HEK293 (cell line): ENCODE measurements at regions not wholly inside any gene's neighbourhood (a gene's known extent, or its start where the extent isn't known, plus 50 kb on each side); places are given as distances from the start of the nearest gene placed in this dataset.

ENCODE experiments used
- CTCF ChIA-PET: fragments of 350-600 bp; formaldehyde crosslinking; extraction: SDS; loops from one replicate; lab custom pipeline; 2021; ENCODE audit warnings: antibody characterized with exemption; lab: Yijun Ruan, JAX
- POLR2A ChIA-PET: fragments of 300-600 bp; formaldehyde crosslinking; extraction: SDS; loops from one replicate; lab custom pipeline; 2020; ENCODE audit warnings: antibody characterized with exemption, inconsistent platforms; lab: Yijun Ruan, JAX
- H3K27ac ChIP-seq: fragments of 200-500 bp; sonication (Bioruptor generic); 2 replicates; pipeline ENCODE4 v1.5.1; 2014; ENCODE audit warnings: low read depth, low read length, control low read depth, inconsistent platforms; ENCODE audit errors: extremely low read depth
- H3K36me3 ChIP-seq, 2 experiments: fragments of 200-500 bp in 1 of 2; sonication (Bioruptor generic) in 1 of 2; 1 replicate in 1 of 2; 2 replicates in 1 of 2; pipeline ENCODE4 v1.5.1; 2014 to 2017; ENCODE audit warnings: inconsistent platforms in 2 of 2, low read length in 2 of 2; ENCODE audit not compliant: control insufficient read depth in 2 of 2, insufficient read depth in 1 of 2
- H3K4me1 ChIP-seq: fragments of 200-500 bp; sonication (Bioruptor generic); 2 replicates; pipeline ENCODE4 v1.5.1; 2014; ENCODE audit warnings: mild to moderate bottlenecking, low read length, inconsistent platforms; ENCODE audit not compliant: control insufficient read depth, insufficient read depth
- H3K4me3 ChIP-seq: 2 replicates; pipeline ENCODE4 v1.5.1; 2011; ENCODE audit warnings: low read depth, mild to moderate bottlenecking, control low read depth, low read length, moderate library complexity
- H3K9me3 ChIP-seq: fragments of 200-500 bp; sonication (Bioruptor generic); 2 replicates; pipeline ENCODE4 v1.5.1; 2014; ENCODE audit warnings: low read depth, low read length, inconsistent platforms; ENCODE audit not compliant: control insufficient read depth, insufficient read depth
- KLF16 ChIP-seq: fragments of 450-650 bp; formaldehyde crosslinking; IDR thresholded peaks from 2 replicates; pipeline ENCODE4 v1.5.1; 2017; ENCODE audit warnings: missing biosample characterization, missing genetic modification characterization
- MZF1 ChIP-seq: fragments of 450-650 bp; formaldehyde crosslinking; IDR thresholded peaks from 2 replicates; pipeline ENCODE4 v1.5.1; 2017; ENCODE audit warnings: missing biosample characterization, missing genetic modification characterization, borderline replicate concordance
- REPIN1 ChIP-seq: fragments of 450-650 bp; formaldehyde crosslinking; IDR thresholded peaks from 2 replicates; pipeline ENCODE4 v1.5.1; 2017; ENCODE audit warnings: missing biosample characterization, missing genetic modification characterization, low read depth
- TCF7L2 ChIP-seq: IDR thresholded peaks from 2 replicates; pipeline ENCODE4 v1.6.1; 2011; ENCODE audit warnings: low read depth, mild to moderate bottlenecking, inconsistent platforms, low read length, moderate library complexity, borderline replicate concordance
- TRIM28 ChIP-seq: IDR thresholded peaks from 2 replicates; pipeline ENCODE4 v1.6.1; 2011; ENCODE audit warnings: low read length, control low read depth, borderline replicate concordance
- ZFHX2 ChIP-seq: fragments of 450-650 bp; formaldehyde crosslinking; conservative IDR thresholded peaks from 2 replicates; pipeline ENCODE4 v1.5.1; 2016; ENCODE audit warnings: missing biosample characterization, missing genetic modification characterization
- ZNF138 ChIP-seq: fragments of 450-650 bp; formaldehyde crosslinking; IDR thresholded peaks from 2 replicates; pipeline ENCODE4 v1.5.1; 2016; ENCODE audit warnings: missing biosample characterization, missing genetic modification characterization, borderline replicate concordance
- ZNF202 ChIP-seq: fragments of 450-650 bp; formaldehyde crosslinking; IDR thresholded peaks from 2 replicates; pipeline ENCODE4 v1.5.1; 2016; ENCODE audit warnings: missing biosample characterization, missing genetic modification characterization, borderline replicate concordance
- ZNF423 ChIP-seq: fragments of 450-650 bp; formaldehyde crosslinking; IDR thresholded peaks from 2 replicates; pipeline ENCODE4 v1.5.1; 2016; ENCODE audit warnings: missing biosample characterization, missing genetic modification characterization
- ZNF449 ChIP-seq: fragments of 450-650 bp; formaldehyde crosslinking; IDR thresholded peaks from 2 replicates; pipeline ENCODE4 v1.5.1; 2017; ENCODE audit warnings: missing biosample characterization, mild to moderate bottlenecking, missing genetic modification characterization, moderate library complexity
- ZNF473 ChIP-seq: fragments of 450-650 bp; formaldehyde crosslinking; IDR thresholded peaks from 2 replicates; pipeline ENCODE4 v1.5.1; 2017; ENCODE audit warnings: missing biosample characterization, missing genetic modification characterization
- ZNF510 ChIP-seq: fragments of 450-650 bp; formaldehyde crosslinking; IDR thresholded peaks from 2 replicates; pipeline ENCODE4 v1.5.1; 2018; ENCODE audit warnings: mild to moderate bottlenecking, missing genetic modification characterization, missing biosample characterization; ENCODE audit not compliant: insufficient replicate concordance
- ZNF521 ChIP-seq: fragments of 450-650 bp; formaldehyde crosslinking; IDR thresholded peaks from 2 replicates; pipeline ENCODE4 v1.5.1; 2017; ENCODE audit warnings: missing biosample characterization, mild to moderate bottlenecking, missing genetic modification characterization
- ZNF529 ChIP-seq: fragments of 450-650 bp; formaldehyde crosslinking; IDR thresholded peaks from 2 replicates; pipeline ENCODE4 v1.5.1; 2017; ENCODE audit warnings: missing genetic modification characterization, missing biosample characterization; ENCODE audit not compliant: insufficient replicate concordance
- ZNF571 ChIP-seq: fragments of 450-650 bp; formaldehyde crosslinking; IDR thresholded peaks from 2 replicates; pipeline ENCODE4 v1.5.0; 2017; ENCODE audit warnings: missing biosample characterization, missing genetic modification characterization
- ZNF585B ChIP-seq: fragments of 450-650 bp; formaldehyde crosslinking; IDR thresholded peaks from 2 replicates; pipeline ENCODE4 v1.5.1; 2016; ENCODE audit warnings: missing biosample characterization, missing genetic modification characterization
- ZNF658 ChIP-seq: fragments of 450-650 bp; formaldehyde crosslinking; IDR thresholded peaks from 2 replicates; pipeline ENCODE4; 2016; ENCODE audit warnings: missing biosample characterization, missing genetic modification characterization
- ZNF768 ChIP-seq: fragments of 450-650 bp; formaldehyde crosslinking; IDR thresholded peaks from 2 replicates; pipeline ENCODE4 v1.5.1; 2018; ENCODE audit warnings: missing biosample characterization, mild to moderate bottlenecking, missing genetic modification characterization
- ZNF777 ChIP-seq: fragments of 450-650 bp; formaldehyde crosslinking; IDR thresholded peaks from 2 replicates; pipeline ENCODE4 v1.5.1; 2017; ENCODE audit warnings: missing biosample characterization, missing genetic modification characterization, borderline replicate concordance
- ZNF791 ChIP-seq: fragments of 450-650 bp; formaldehyde crosslinking; IDR thresholded peaks from 2 replicates; pipeline ENCODE4 v1.5.1; 2016; ENCODE audit warnings: missing biosample characterization, missing genetic modification characterization
- ZSCAN30 ChIP-seq: fragments of 450-650 bp; IDR thresholded peaks from 2 replicates; pipeline ENCODE4 v1.5.1; 2018; ENCODE audit warnings: missing biosample characterization, mild to moderate bottlenecking, missing genetic modification characterization, moderate library complexity
- TF ChIP-seq, protein P1 (sequence below): fragments of 450-650 bp; formaldehyde crosslinking; IDR thresholded peaks from 2 replicates; pipeline ENCODE4; 2016; ENCODE audit warnings: missing biosample characterization, missing genetic modification characterization
- TF ChIP-seq, protein P2 (sequence below): fragments of 450-650 bp; formaldehyde crosslinking; IDR thresholded peaks from 2 replicates; pipeline ENCODE4 v1.5.1; 2016; ENCODE audit warnings: missing biosample characterization, missing genetic modification characterization, borderline replicate concordance

- POLR2A ChIA-PET, result no interaction called here
- no peak for TF ChIP-seq ZNF473 (tag by site-specific recombination)
- no peak for TF ChIP-seq MZF1 (tag by site-specific recombination)
- no peak for TF ChIP-seq ZNF571 (tag by site-specific recombination)
- TF ChIP-seq, protein P1, sequence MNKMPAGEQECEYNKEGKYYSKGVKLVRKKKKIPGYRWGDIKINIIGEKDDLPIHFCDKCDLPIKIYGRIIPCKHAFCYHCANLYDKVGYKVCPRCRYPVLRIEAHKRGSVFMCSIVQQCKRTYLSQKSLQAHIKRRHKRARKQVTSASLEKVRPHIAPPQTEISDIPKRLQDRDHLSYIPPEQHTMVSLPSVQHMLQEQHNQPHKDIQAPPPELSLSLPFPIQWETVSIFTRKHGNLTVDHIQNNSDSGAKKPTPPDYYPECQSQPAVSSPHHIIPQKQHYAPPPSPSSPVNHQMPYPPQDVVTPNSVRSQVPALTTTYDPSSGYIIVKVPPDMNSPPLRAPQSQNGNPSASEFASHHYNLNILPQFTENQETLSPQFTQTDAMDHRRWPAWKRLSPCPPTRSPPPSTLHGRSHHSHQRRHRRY (tag by site-specific recombination), result no peak
- TF ChIP-seq ZSCAN30, result no peak
- TF ChIP-seq ZNF202, result no peak
- no peak for TF ChIP-seq ZNF138 (tag by site-specific recombination)
- no peak for TF ChIP-seq ZNF510 (tag by site-specific recombination)
- TF ChIP-seq ZFHX2 (tag by site-specific recombination), result no peak
- no peak for TF ChIP-seq ZNF658 (tag by site-specific recombination)
- TF ChIP-seq, protein P2, sequence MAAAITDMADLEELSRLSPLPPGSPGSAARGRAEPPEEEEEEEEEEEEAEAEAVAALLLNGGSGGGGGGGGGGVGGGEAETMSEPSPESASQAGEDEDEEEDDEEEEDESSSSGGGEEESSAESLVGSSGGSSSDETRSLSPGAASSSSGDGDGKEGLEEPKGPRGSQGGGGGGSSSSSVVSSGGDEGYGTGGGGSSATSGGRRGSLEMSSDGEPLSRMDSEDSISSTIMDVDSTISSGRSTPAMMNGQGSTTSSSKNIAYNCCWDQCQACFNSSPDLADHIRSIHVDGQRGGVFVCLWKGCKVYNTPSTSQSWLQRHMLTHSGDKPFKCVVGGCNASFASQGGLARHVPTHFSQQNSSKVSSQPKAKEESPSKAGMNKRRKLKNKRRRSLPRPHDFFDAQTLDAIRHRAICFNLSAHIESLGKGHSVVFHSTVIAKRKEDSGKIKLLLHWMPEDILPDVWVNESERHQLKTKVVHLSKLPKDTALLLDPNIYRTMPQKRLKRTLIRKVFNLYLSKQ, result no peak
- TF ChIP-seq TRIM28, result no peak
- TF ChIP-seq ZNF791 (tag by site-specific recombination), result no peak
- no peak for TF ChIP-seq ZNF585B (tag by site-specific recombination)
- TF ChIP-seq ZNF529, result no peak
- no peak for TF ChIP-seq ZNF449 (tag by site-specific recombination)
- TF ChIP-seq ZNF777 (tag by site-specific recombination), result no peak
- TF ChIP-seq ZNF768 (tag by site-specific recombination), result no peak
- TF ChIP-seq REPIN1, result no peak
- no peaks in the 10 kb centered on the region for H3K4me1 ChIP-seq
- no peaks in the 10 kb centered on the region for H3K9me3 ChIP-seq
- no peaks in the 10 kb centered on the region for H3K36me3 ChIP-seq
- no peak overlapping the region for H3K27ac ChIP-seq
- CTCF ChIA-PET, result no interaction called here
- H3K4me3 ChIP-seq, result no peak overlapping the region
Measured at GRCh38 chr2:240341064-240341463, 94.4 kb upstream of the GPC1 start.

- Histone ChIP-seq H3K9me3 (no peaks in the 10 kb centered on the region), H3K36me3 (no peaks in the 10 kb centered on the region), H3K4me1 (no peaks in the 10 kb centered on the region), H3K27ac (no peak overlapping the region), H3K4me3 (no peak overlapping the region)
- POLR2A ChIA-PET, result no interaction called here
- TF ChIP-seq TCF7L2 (no peak), KLF16 (tag by site-specific recombination) (no peak), ZNF423 (tag by site-specific recombination) (no peak), ZNF138 (tag by site-specific recombination) (no peak), ZNF521 (tag by site-specific recombination) (no peak)
- CTCF ChIA-PET, result interaction anchor here (1.0 kb wide), 1 partner anchor 111 kb away, joined by 3 read pairs; no protein-coding TSS in a partner anchor
Measured at GRCh38 chr2:240343548-240343947, 91.9 kb upstream of the GPC1 start.
